ENCODE measurements at regions not wholly inside any gene's neighbourhood (a gene's known extent, or its start where the extent isn't known, plus 50 kb on each side); places are given as distances from the start of the nearest gene placed in this dataset.

- no peak overlapping the region for H3K4me3 ChIP-seq (ENCODE audit: low read depth, low read length)
- TF ChIP-seq CTCF (IDR thresholded peaks at IDR 0.05; ENCODE audit: low read depth, low read length): no peak
Measured at GRCh38 chr10:113305871-113306270, 247.0 kb upstream of the HABP2 start.

GRCh38 chr10:113309791-113310190 lies 243.1 kb upstream of the HABP2 start:
- H3K4me3 ChIP-seq (ENCODE audit: low read depth, low read length): no peak overlapping the region
- TF ChIP-seq CTCF (IDR thresholded peaks at IDR 0.05; ENCODE audit: low read depth, low read length): no peak

- H3K4me3 ChIP-seq (ENCODE audit: low read depth, low read length): no peak overlapping the region
- TF ChIP-seq CTCF (IDR thresholded peaks at IDR 0.05; ENCODE audit: low read depth, low read length): no peak
Measured at GRCh38 chr10:113310347-113310746, 242.5 kb upstream of the HABP2 start.

GRCh38 chr10:113313048-113313602 lies 239.7 kb upstream of the HABP2 start:
- no peak for TF ChIP-seq CTCF (IDR thresholded peaks at IDR 0.05; ENCODE audit: low read depth, low read length)

GRCh38 chr10:113313722-113314121 lies 239.1 kb upstream of the HABP2 start:
- H3K4me3 ChIP-seq (ENCODE audit: low read depth, low read length): no peak overlapping the region
- no peak for TF ChIP-seq CTCF (IDR thresholded peaks at IDR 0.05; ENCODE audit: low read depth, low read length)

More at GRCh38 chr10:113313048-113313602, 239.7 kb upstream of the HABP2 start:
- H3K4me3 ChIP-seq (ENCODE audit: low read depth, low read length): no peak overlapping the region

- no peak for TF ChIP-seq CTCF (IDR thresholded peaks at IDR 0.05; ENCODE audit: low read depth, low read length)
- H3K4me3 ChIP-seq (ENCODE audit: low read depth, low read length): no peak overlapping the region
Measured at GRCh38 chr10:113316506-113316905, 236.3 kb upstream of the HABP2 start.

GRCh38 chr10:113317489-113317888 lies 235.4 kb upstream of the HABP2 start:
- TF ChIP-seq CTCF (IDR thresholded peaks at IDR 0.05; ENCODE audit: low read depth, low read length): no peak
- H3K4me3 ChIP-seq (ENCODE audit: low read depth, low read length): no peak overlapping the region
